HepG2 (cell line): ENCODE measurements at regions not wholly inside any gene's neighbourhood (a gene's known extent, or its start where the extent isn't known, plus 50 kb on each side); places are given as distances from the start of the nearest gene placed in this dataset.

Source experiments
- BORCS8-MEF2B ChIP-seq: sonication (generic); formaldehyde crosslinking; IDR thresholded peaks from 2 replicates; pipeline ENCODE4 v1.8.0; 2022; ENCODE audit warnings: mild to moderate bottlenecking, missing genetic modification reagents
- ELF4 ChIP-seq: sonication (generic); formaldehyde crosslinking; IDR thresholded peaks from 2 replicates; pipeline ENCODE4 v1.5.0; 2020; ENCODE audit warnings: missing genetic modification reagents, mild to moderate bottlenecking, moderate library complexity, borderline replicate concordance
- NR1H2 ChIP-seq: sonication (generic); formaldehyde crosslinking; IDR thresholded peaks from 2 replicates; pipeline ENCODE4 v1.8.1; 2022; ENCODE audit warnings: low read depth, missing genetic modification reagents, borderline replicate concordance
- PAX8 ChIP-seq: sonication (generic); formaldehyde crosslinking; IDR thresholded peaks from 2 replicates; pipeline ENCODE4 v1.8.0; 2022; ENCODE audit warnings: mild to moderate bottlenecking, missing genetic modification reagents, borderline replicate concordance
- ZNF17 ChIP-seq: sonication (generic); formaldehyde crosslinking; IDR thresholded peaks from 2 replicates; pipeline ENCODE4 v1.5.0; 2020; ENCODE audit warnings: mild to moderate bottlenecking, missing genetic modification reagents
- ZNF468 ChIP-seq: sonication (generic); formaldehyde crosslinking; IDR thresholded peaks from 2 replicates; pipeline ENCODE4 v1.8.0; 2022; ENCODE audit warnings: mild to moderate bottlenecking, moderate library complexity, missing genetic modification reagents
- TF ChIP-seq, protein P1 (sequence below): sonication (generic); formaldehyde crosslinking; IDR thresholded peaks from 2 replicates; pipeline ENCODE4 v1.5.1; 2020; ENCODE audit warnings: missing genetic modification reagents, mild to moderate bottlenecking, borderline replicate concordance
- TF ChIP-seq, protein P2 (sequence below): sonication (generic); formaldehyde crosslinking; IDR thresholded peaks from 2 replicates; pipeline ENCODE4 v1.8.0; 2022; ENCODE audit warnings: mild to moderate bottlenecking, missing genetic modification reagents, moderate library complexity
- TF ChIP-seq, protein P3 (sequence below): sonication (generic); formaldehyde crosslinking; IDR thresholded peaks from 2 replicates; pipeline ENCODE4 v1.4.0; 2020; ENCODE audit warnings: missing genetic modification reagents; ENCODE audit errors: not compliant biosample characterization

DNA sequence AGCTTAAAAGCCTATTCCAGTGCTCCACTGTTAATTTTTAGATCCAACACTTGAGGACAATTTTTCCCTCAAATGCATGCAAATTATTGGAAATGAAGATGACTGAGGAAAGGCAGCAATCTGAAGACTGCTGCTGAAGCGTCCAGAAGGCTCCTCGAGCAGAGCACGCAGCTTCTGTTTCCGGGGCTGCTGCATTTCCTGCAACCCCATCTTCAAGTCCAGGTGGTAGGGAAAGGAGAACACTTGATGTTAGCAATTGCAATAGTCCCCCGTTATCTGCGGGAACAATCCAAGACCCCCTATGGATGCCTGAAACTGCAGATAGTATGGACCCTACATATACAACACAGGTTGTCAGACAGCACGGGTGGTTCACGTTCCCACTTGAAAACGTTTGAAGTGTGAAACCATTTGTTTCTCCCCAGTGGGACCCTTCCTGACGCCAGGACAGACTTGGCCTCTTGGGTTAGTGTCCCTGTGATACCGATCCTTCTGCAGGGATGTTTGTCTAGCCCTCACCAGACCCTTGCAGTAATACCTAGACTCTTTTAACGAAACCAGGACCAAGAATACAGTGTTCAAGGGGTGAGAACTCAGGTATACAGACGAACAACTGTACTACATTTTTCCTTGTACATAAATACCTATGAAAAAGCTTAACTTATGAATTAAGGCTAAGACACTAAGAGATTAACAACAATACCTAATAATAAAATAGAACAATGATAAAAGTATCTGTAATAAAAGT is 152.3 kb downstream of the HSD17B3 start (continued):
- TF ChIP-seq, protein P1, sequence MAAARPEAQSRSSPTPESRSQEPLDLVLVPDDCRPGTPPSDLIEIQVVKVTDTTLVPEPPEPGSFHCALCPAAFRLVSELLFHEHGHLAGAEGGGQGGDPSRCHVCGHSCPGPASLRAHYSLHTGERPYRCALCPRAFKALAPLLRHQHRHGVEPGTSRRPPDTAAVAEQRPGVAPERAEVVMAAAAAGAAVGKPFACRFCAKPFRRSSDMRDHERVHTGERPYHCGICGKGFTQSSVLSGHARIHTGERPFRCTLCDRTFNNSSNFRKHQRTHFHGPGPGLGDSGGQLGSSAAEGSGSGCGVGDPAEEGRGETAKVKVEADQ (CRISPR knock-in tag), result no peak
- no peak for TF ChIP-seq NR1H2 (CRISPR knock-in tag)
- TF ChIP-seq PAX8 (CRISPR knock-in tag), result no peak
- TF ChIP-seq BORCS8-MEF2B, result no peak
- TF ChIP-seq ZNF468 (CRISPR knock-in tag), result no peak
- TF ChIP-seq, protein P2, sequence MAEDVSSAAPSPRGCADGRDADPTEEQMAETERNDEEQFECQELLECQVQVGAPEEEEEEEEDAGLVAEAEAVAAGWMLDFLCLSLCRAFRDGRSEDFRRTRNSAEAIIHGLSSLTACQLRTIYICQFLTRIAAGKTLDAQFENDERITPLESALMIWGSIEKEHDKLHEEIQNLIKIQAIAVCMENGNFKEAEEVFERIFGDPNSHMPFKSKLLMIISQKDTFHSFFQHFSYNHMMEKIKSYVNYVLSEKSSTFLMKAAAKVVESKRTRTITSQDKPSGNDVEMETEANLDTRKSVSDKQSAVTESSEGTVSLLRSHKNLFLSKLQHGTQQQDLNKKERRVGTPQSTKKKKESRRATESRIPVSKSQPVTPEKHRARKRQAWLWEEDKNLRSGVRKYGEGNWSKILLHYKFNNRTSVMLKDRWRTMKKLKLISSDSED, result no peak
- no peak for TF ChIP-seq ELF4
- no peak for TF ChIP-seq ZNF17 (CRISPR knock-in tag)
- TF ChIP-seq, protein P3, sequence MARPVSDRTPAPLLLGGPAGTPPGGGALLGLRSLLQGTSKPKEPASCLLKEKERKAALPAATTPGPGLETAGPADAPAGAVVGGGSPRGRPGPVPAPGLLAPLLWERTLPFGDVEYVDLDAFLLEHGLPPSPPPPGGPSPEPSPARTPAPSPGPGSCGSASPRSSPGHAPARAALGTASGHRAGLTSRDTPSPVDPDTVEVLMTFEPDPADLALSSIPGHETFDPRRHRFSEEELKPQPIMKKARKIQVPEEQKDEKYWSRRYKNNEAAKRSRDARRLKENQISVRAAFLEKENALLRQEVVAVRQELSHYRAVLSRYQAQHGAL (CRISPR knock-in tag), result no peak
